Activated T-cell treated with anti-CD3 and anti-CD28 coated beads for 24 hours (primary cell): ENCODE measurements at regions not wholly inside any gene's neighbourhood (a gene's known extent, or its start where the extent isn't known, plus 50 kb on each side); places are given as distances from the start of the nearest gene placed in this dataset.

Experiments used
- DNase-seq: peaks from one replicate; pipeline ENCODE4 v3.0.0-alpha.2; 2020; ENCODE audit warnings: low read depth

- no peak for DNase-seq
Measured at GRCh38 chr4:124469981-124470380, 242.6 kb downstream of the ANKRD50 start.

GRCh38 chr4:124478470-124478869 lies 234.1 kb downstream of the ANKRD50 start:
- DNase-seq = no peak

GRCh38 chr4:124480061-124480460 lies 232.5 kb downstream of the ANKRD50 start:
- DNase-seq = no peak

GRCh38 chr4:124481123-124481522 lies 231.4 kb downstream of the ANKRD50 start:
- no peak for DNase-seq

- no peak for DNase-seq
Measured at GRCh38 chr4:124483048-124483906, 229.3 kb downstream of the ANKRD50 start.

- DNase-seq = no peak
Measured at GRCh38 chr4:124484008-124484407, 228.5 kb downstream of the ANKRD50 start.

- no peak for DNase-seq
Measured at GRCh38 chr4:124484940-124485339, 227.6 kb downstream of the ANKRD50 start.

- DNase-seq = no peak
Measured at GRCh38 chr4:124486423-124486822, 226.1 kb downstream of the ANKRD50 start.

GRCh38 chr4:124487651-124488050 lies 224.9 kb downstream of the ANKRD50 start:
- DNase-seq = no peak

- no peak for DNase-seq
Measured at GRCh38 chr4:124491361-124492145, 221.0 kb downstream of the ANKRD50 start.

- DNase-seq = no peak
Measured at GRCh38 chr4:124499261-124499660, 213.3 kb downstream of the ANKRD50 start.

- DNase-seq = no peak
Measured at GRCh38 chr4:124501576-124501975, 211.0 kb downstream of the ANKRD50 start.

- no peak for DNase-seq
Measured at GRCh38 chr4:124504431-124504830, 208.1 kb downstream of the ANKRD50 start.

GRCh38 chr4:124505211-124505610 lies 207.3 kb downstream of the ANKRD50 start:
- DNase-seq = no peak

- no peak for DNase-seq
Measured at GRCh38 chr4:124509151-124509550, 203.4 kb downstream of the ANKRD50 start.

- no peak for DNase-seq
Measured at GRCh38 chr4:124514588-124514987, 197.9 kb downstream of the ANKRD50 start.

GRCh38 chr4:124515591-124515990 lies 196.9 kb downstream of the ANKRD50 start:
- DNase-seq = no peak

- no peak for DNase-seq
Measured at GRCh38 chr4:124519196-124519595, 193.3 kb downstream of the ANKRD50 start.

- DNase-seq = no peak
Measured at GRCh38 chr4:124523816-124524215, 188.7 kb downstream of the ANKRD50 start.

- no peak for DNase-seq
Measured at GRCh38 chr4:124525524-124525923, 187.0 kb downstream of the ANKRD50 start.

GRCh38 chr4:124526331-124526730 lies 186.2 kb downstream of the ANKRD50 start:
- no peak for DNase-seq

- no peak for DNase-seq
Measured at GRCh38 chr4:124526769-124527168, 185.8 kb downstream of the ANKRD50 start.

- no peak for DNase-seq
Measured at GRCh38 chr4:124527364-124527763, 185.2 kb downstream of the ANKRD50 start.
